ENCODE measurements at regions not wholly inside any gene's neighbourhood (a gene's known extent, or its start where the extent isn't known, plus 50 kb on each side); places are given as distances from the start of the nearest gene placed in this dataset.

GRCh38 chr5:15023266-15023665 lies 151.7 kb upstream of the ANKH start:
- in situ Hi-C loops (cut with HindIII; ENCODE audit: low sequenced_read_pairs): no loop called here
- no peak for DNase-seq (ENCODE audit: low read depth)
- no peak for TF ChIP-seq CTCF (IDR thresholded peaks at IDR 0.05; ENCODE audit: low read depth, low read length, missing control alignments)
- no peak overlapping the region for H3K4me3 ChIP-seq (ENCODE audit: low read depth, low read length)

- no peak for TF ChIP-seq CTCF (IDR thresholded peaks at IDR 0.05; ENCODE audit: low read depth, low read length, missing control alignments)
- DNase-seq (ENCODE audit: low read depth): peak; percentile 47
- H3K4me3 ChIP-seq (ENCODE audit: low read depth, low read length): no peak overlapping the region
- in situ Hi-C loops (cut with HindIII; ENCODE audit: low sequenced_read_pairs): no loop called here
Observed at GRCh38 chr5:15021266-15022046, 149.9 kb upstream of the ANKH start.

GRCh38 chr5:15020736-15021135 lies 149.2 kb upstream of the ANKH start:
- in situ Hi-C loops (cut with HindIII; ENCODE audit: low sequenced_read_pairs): no loop called here
- no peak for TF ChIP-seq CTCF (IDR thresholded peaks at IDR 0.05; ENCODE audit: low read depth, low read length, missing control alignments)

GRCh38 chr5:15014809-15015208 lies 143.2 kb upstream of the ANKH start:
- no peak for TF ChIP-seq CTCF (IDR thresholded peaks at IDR 0.05; ENCODE audit: low read depth, low read length, missing control alignments)
- no peak for DNase-seq (ENCODE audit: low read depth)
- in situ Hi-C loops (cut with HindIII; ENCODE audit: low sequenced_read_pairs): no loop called here
- H3K4me3 ChIP-seq (ENCODE audit: low read depth, low read length): no peak overlapping the region

More at GRCh38 chr5:15020736-15021135, 149.2 kb upstream of the ANKH start:
- H3K4me3 ChIP-seq (ENCODE audit: low read depth, low read length): no peak overlapping the region
- no peak for DNase-seq (ENCODE audit: low read depth)

GRCh38 chr5:15013654-15014463 lies 142.3 kb upstream of the ANKH start:
- peak; percentile 50 for TF ChIP-seq CTCF (IDR thresholded peaks at IDR 0.05; ENCODE audit: low read depth, low read length, missing control alignments)
- DNase-seq (ENCODE audit: low read depth): peak; percentile 74
- in situ Hi-C loops (cut with HindIII; ENCODE audit: low sequenced_read_pairs): no loop called here

GRCh38 chr5:15012061-15012460 lies 140.5 kb upstream of the ANKH start:
- in situ Hi-C loops (cut with HindIII; ENCODE audit: low sequenced_read_pairs): no loop called here
- H3K4me3 ChIP-seq (ENCODE audit: low read depth, low read length): no peak overlapping the region
- no peak for DNase-seq (ENCODE audit: low read depth)
- TF ChIP-seq CTCF (IDR thresholded peaks at IDR 0.05; ENCODE audit: low read depth, low read length, missing control alignments): no peak

More at GRCh38 chr5:15013654-15014463, 142.3 kb upstream of the ANKH start:
- no peak overlapping the region for H3K4me3 ChIP-seq (ENCODE audit: low read depth, low read length)
